ENCODE measurements at regions not wholly inside any gene's neighbourhood (a gene's known extent, or its start where the extent isn't known, plus 50 kb on each side); places are given as distances from the start of the nearest gene placed in this dataset.

GRCh38 chr13:47472516-47472915, 528.6 kb downstream of the SUCLA2 start:
- WGBS, 2 donors, result 28 to 52% methylated on average over 2 of the region's 2 CpGs
- Histone ChIP-seq H3K27me3 (no peaks in the 10 kb centered on the region), H3K36me3 (ENCODE audit: low read depth, missing control alignments) (no peaks in the 10 kb centered on the region), H3K4me1 (no peaks in the 10 kb centered on the region), H3K9me3 (no peaks in the 10 kb centered on the region), H3K27ac (no peak overlapping the region), H3K4me3 (no peak overlapping the region)
- intact Hi-C loops (cut with DNase I; ENCODE audit: low total_unique reads), result no loop called here
- no peak for DNase-seq
- no peak for TF ChIP-seq CTCF (IDR thresholded peaks at IDR 0.05)
- TF ChIP-seq POLR2A (IDR thresholded peaks at IDR 0.05), result no peak

GRCh38 chr13:47463726-47464125, 537.3 kb downstream of the SUCLA2 start:
- no peak overlapping the region for H3K27ac ChIP-seq
- H3K36me3 ChIP-seq (ENCODE audit: low read depth, missing control alignments), result no peaks in the 10 kb centered on the region
- WGBS, 2 donors, result 63 to 95% methylated on average over 5 to 6 of the region's 6 CpGs
- no peak overlapping the region for H3K4me3 ChIP-seq
- no peaks in the 10 kb centered on the region for H3K9me3 ChIP-seq
- TF ChIP-seq POLR2A (IDR thresholded peaks at IDR 0.05) (no peak), CTCF (IDR thresholded peaks at IDR 0.05) (no peak)
- intact Hi-C loops (cut with DNase I; ENCODE audit: low total_unique reads), result no loop called here
- H3K27me3 ChIP-seq, result no peaks in the 10 kb centered on the region
- no peaks in the 10 kb centered on the region for H3K4me1 ChIP-seq
- no peak for DNase-seq

- TF ChIP-seq CTCF (IDR thresholded peaks at IDR 0.05) (no peak), POLR2A (IDR thresholded peaks at IDR 0.05) (no peak)
- H3K36me3 ChIP-seq (ENCODE audit: low read depth, missing control alignments), result no peaks in the 10 kb centered on the region
- H3K9me3 ChIP-seq, result no peaks in the 10 kb centered on the region
- no peaks in the 10 kb centered on the region for H3K27me3 ChIP-seq
- intact Hi-C loops (cut with DNase I; ENCODE audit: low total_unique reads), result no loop called here
- DNase-seq, result no peak
- WGBS, 2 donors, result 95 to 97% methylated on average over 2 of the region's 2 CpGs
- H3K4me1 ChIP-seq, result no peaks in the 10 kb centered on the region
- no peak overlapping the region for H3K27ac ChIP-seq
- H3K4me3 ChIP-seq, result no peak overlapping the region
Observed at GRCh38 chr13:47463002-47463401, 538.1 kb downstream of the SUCLA2 start.

- no peak overlapping the region for H3K27ac ChIP-seq
- TF ChIP-seq CTCF (IDR thresholded peaks at IDR 0.05) (no peak), POLR2A (IDR thresholded peaks at IDR 0.05) (no peak)
- H3K9me3 ChIP-seq, result no peaks in the 10 kb centered on the region
- no peak for DNase-seq
- no peaks in the 10 kb centered on the region for H3K4me1 ChIP-seq
- intact Hi-C loops (cut with DNase I; ENCODE audit: low total_unique reads), result no loop called here
- WGBS, 2 donors, result 89 to 92% methylated on average over 1 of the region's 1 CpG
- H3K36me3 ChIP-seq (ENCODE audit: low read depth, missing control alignments), result no peaks in the 10 kb centered on the region
- no peak overlapping the region for H3K4me3 ChIP-seq
- no peaks in the 10 kb centered on the region for H3K27me3 ChIP-seq
Observed at GRCh38 chr13:47461816-47462215, 539.3 kb downstream of the SUCLA2 start.

GRCh38 chr13:47459512-47459911, 541.6 kb downstream of the SUCLA2 start:
- peak; percentile 26 for DNase-seq
- WGBS, 2 donors, result 45 to 56% methylated on average over 2 of the region's 2 CpGs
- H3K9me3 ChIP-seq, result no peaks in the 10 kb centered on the region

More at GRCh38 chr13:47459512-47459911, 541.6 kb downstream of the SUCLA2 start:
- H3K36me3 ChIP-seq (ENCODE audit: low read depth, missing control alignments), result no peaks in the 10 kb centered on the region
- no peak overlapping the region for H3K4me3 ChIP-seq
- TF ChIP-seq CTCF (IDR thresholded peaks at IDR 0.05) (peak in 1 of 3 experiments; percentile 10), POLR2A (IDR thresholded peaks at IDR 0.05) (no peak)
- no peaks in the 10 kb centered on the region for H3K4me1 ChIP-seq
- intact Hi-C loops (cut with DNase I; ENCODE audit: low total_unique reads), result no loop called here
- H3K27ac ChIP-seq, result no peak overlapping the region
- no peaks in the 10 kb centered on the region for H3K27me3 ChIP-seq
